ENCODE measurements at regions not wholly inside any gene's neighbourhood (a gene's known extent, or its start where the extent isn't known, plus 50 kb on each side); places are given as distances from the start of the nearest gene placed in this dataset.

- POLR2A ChIA-PET = no interaction called here
Measured at GRCh38 chr5:167971706-167972105, 319.7 kb upstream of the WWC1 start.

GRCh38 chr5:167973126-167973525, 318.3 kb upstream of the WWC1 start:
- H3K27ac Mint-ChIP-seq = no peak overlapping the region
- no peaks in the 10 kb centered on the region for H3K9me3 Mint-ChIP-seq
- ATAC-seq (ENCODE audit: low read depth) = no peak
- POLR2A ChIA-PET = no interaction called here
- DNase-seq = no peak
- no peaks in the 10 kb centered on the region for H3K4me1 Mint-ChIP-seq
- no peak overlapping the region for H3K4me3 Mint-ChIP-seq
- no peaks in the 10 kb centered on the region for H3K27me3 Mint-ChIP-seq
- H3K36me3 Mint-ChIP-seq = no peaks in the 10 kb centered on the region

More at GRCh38 chr5:167971706-167972105, 319.7 kb upstream of the WWC1 start:
- Mint-ChIP-seq H3K36me3 (no peaks in the 10 kb centered on the region), H3K27me3 (peaks cover 2% of the 10 kb centered on the region), H3K4me1 (no peaks in the 10 kb centered on the region), H3K9me3 (no peaks in the 10 kb centered on the region), H3K4me3 (no peak overlapping the region), H3K27ac (no peak overlapping the region)
- ATAC-seq (ENCODE audit: low read depth) (no peak), DNase-seq (no peak)

- Mint-ChIP-seq H3K9me3 (no peaks in the 10 kb centered on the region), H3K4me3 (no peak overlapping the region), H3K4me1 (no peaks in the 10 kb centered on the region), H3K36me3 (no peaks in the 10 kb centered on the region), H3K27me3 (no peaks in the 10 kb centered on the region), H3K27ac (no peak overlapping the region)
- DNase-seq (no peak), ATAC-seq (ENCODE audit: low read depth) (no peak)
- POLR2A ChIA-PET = no interaction called here
Measured at GRCh38 chr5:167984951-167985350, 306.5 kb upstream of the WWC1 start.

GRCh38 chr5:167985373-167985772, 306.1 kb upstream of the WWC1 start:
- H3K36me3 Mint-ChIP-seq = no peaks in the 10 kb centered on the region

GRCh38 chr5:167987490-167988280, 303.8 kb upstream of the WWC1 start:
- ATAC-seq (ENCODE audit: low read depth) (no peak), DNase-seq (no peak)
- Mint-ChIP-seq H3K4me1 (no peaks in the 10 kb centered on the region), H3K27me3 (no peaks in the 10 kb centered on the region), H3K4me3 (no peak overlapping the region), H3K9me3 (no peaks in the 10 kb centered on the region), H3K36me3 (no peaks in the 10 kb centered on the region), H3K27ac (no peak overlapping the region)
- POLR2A ChIA-PET = no interaction called here

More at GRCh38 chr5:167985373-167985772, 306.1 kb upstream of the WWC1 start:
- Mint-ChIP-seq H3K4me1 (no peaks in the 10 kb centered on the region), H3K9me3 (no peaks in the 10 kb centered on the region), H3K4me3 (no peak overlapping the region), H3K27me3 (no peaks in the 10 kb centered on the region), H3K27ac (no peak overlapping the region)
- POLR2A ChIA-PET = no interaction called here
- DNase-seq = no peak
- no peak for ATAC-seq (ENCODE audit: low read depth)

- ATAC-seq (ENCODE audit: low read depth) (no peak), DNase-seq (no peak)
- Mint-ChIP-seq H3K36me3 (no peaks in the 10 kb centered on the region), H3K4me3 (no peak overlapping the region), H3K27me3 (no peaks in the 10 kb centered on the region), H3K9me3 (no peaks in the 10 kb centered on the region), H3K27ac (no peak overlapping the region), H3K4me1 (no peaks in the 10 kb centered on the region)
- POLR2A ChIA-PET = no interaction called here
Measured at GRCh38 chr5:167992868-167993267, 298.6 kb upstream of the WWC1 start.

- no peak for DNase-seq
- no peak overlapping the region for H3K4me3 Mint-ChIP-seq
- no peak overlapping the region for H3K27ac Mint-ChIP-seq
- no peak for ATAC-seq (ENCODE audit: low read depth)
- no peaks in the 10 kb centered on the region for H3K36me3 Mint-ChIP-seq
- POLR2A ChIA-PET = no interaction called here
- H3K4me1 Mint-ChIP-seq = no peaks in the 10 kb centered on the region
- H3K9me3 Mint-ChIP-seq = no peaks in the 10 kb centered on the region
- H3K27me3 Mint-ChIP-seq = no peaks in the 10 kb centered on the region
Measured at GRCh38 chr5:167993771-167994170, 297.7 kb upstream of the WWC1 start.

GRCh38 chr5:167995844-167996425, 295.5 kb upstream of the WWC1 start:
- no peak for ATAC-seq (ENCODE audit: low read depth)
- POLR2A ChIA-PET = no interaction called here
- H3K36me3 Mint-ChIP-seq = no peaks in the 10 kb centered on the region

GRCh38 chr5:167998148-167998767, 293.2 kb upstream of the WWC1 start:
- ATAC-seq (ENCODE audit: low read depth) = no peak
- no peak overlapping the region for H3K4me3 Mint-ChIP-seq
- H3K27ac Mint-ChIP-seq = no peak overlapping the region
- no peaks in the 10 kb centered on the region for H3K36me3 Mint-ChIP-seq
- H3K9me3 Mint-ChIP-seq = no peaks in the 10 kb centered on the region
- POLR2A ChIA-PET = no interaction called here
- H3K4me1 Mint-ChIP-seq = no peaks in the 10 kb centered on the region
- DNase-seq = no peak
- no peaks in the 10 kb centered on the region for H3K27me3 Mint-ChIP-seq

More at GRCh38 chr5:167995844-167996425, 295.5 kb upstream of the WWC1 start:
- no peak for DNase-seq
- no peaks in the 10 kb centered on the region for H3K4me1 Mint-ChIP-seq
- H3K4me3 Mint-ChIP-seq = no peak overlapping the region
- no peaks in the 10 kb centered on the region for H3K9me3 Mint-ChIP-seq
- no peaks in the 10 kb centered on the region for H3K27me3 Mint-ChIP-seq
- no peak overlapping the region for H3K27ac Mint-ChIP-seq

GRCh38 chr5:167999182-167999581, 292.3 kb upstream of the WWC1 start:
- Mint-ChIP-seq H3K4me3 (no peak overlapping the region), H3K4me1 (no peaks in the 10 kb centered on the region), H3K36me3 (no peaks in the 10 kb centered on the region), H3K9me3 (no peaks in the 10 kb centered on the region), H3K27me3 (no peaks in the 10 kb centered on the region), H3K27ac (no peak overlapping the region)
- POLR2A ChIA-PET = no interaction called here
- no peak for ATAC-seq (ENCODE audit: low read depth)
- no peak for DNase-seq

GRCh38 chr5:168001318-168001717, 290.1 kb upstream of the WWC1 start:
- H3K27me3 Mint-ChIP-seq = no peaks in the 10 kb centered on the region
- H3K36me3 Mint-ChIP-seq = no peaks in the 10 kb centered on the region
- H3K4me1 Mint-ChIP-seq = no peaks in the 10 kb centered on the region
- H3K27ac Mint-ChIP-seq = no peak overlapping the region
- ATAC-seq (ENCODE audit: low read depth) (no peak), DNase-seq (no peak)
- H3K4me3 Mint-ChIP-seq = no peak overlapping the region
- no peaks in the 10 kb centered on the region for H3K9me3 Mint-ChIP-seq
- POLR2A ChIA-PET = no interaction called here

- Mint-ChIP-seq H3K4me3 (no peak overlapping the region), H3K27ac (no peak overlapping the region), H3K9me3 (no peaks in the 10 kb centered on the region), H3K36me3 (no peaks in the 10 kb centered on the region), H3K27me3 (no peaks in the 10 kb centered on the region), H3K4me1 (no peaks in the 10 kb centered on the region)
- POLR2A ChIA-PET = no interaction called here
- no peak for ATAC-seq (ENCODE audit: low read depth)
- no peak for DNase-seq
Measured at GRCh38 chr5:168002116-168002515, 289.3 kb upstream of the WWC1 start.

GRCh38 chr5:168005093-168005492, 286.4 kb upstream of the WWC1 start:
- Mint-ChIP-seq H3K4me3 (no peak overlapping the region), H3K4me1 (no peaks in the 10 kb centered on the region), H3K36me3 (no peaks in the 10 kb centered on the region), H3K27me3 (no peaks in the 10 kb centered on the region), H3K9me3 (no peaks in the 10 kb centered on the region), H3K27ac (no peak overlapping the region)
- POLR2A ChIA-PET = no interaction called here
- no peak for DNase-seq
- no peak for ATAC-seq (ENCODE audit: low read depth)

GRCh38 chr5:168005936-168006335, 285.5 kb upstream of the WWC1 start:
- Mint-ChIP-seq H3K9me3 (no peaks in the 10 kb centered on the region), H3K27ac (no peak overlapping the region), H3K4me3 (no peak overlapping the region), H3K36me3 (no peaks in the 10 kb centered on the region), H3K4me1 (no peaks in the 10 kb centered on the region), H3K27me3 (no peaks in the 10 kb centered on the region)
- POLR2A ChIA-PET = no interaction called here
- no peak for DNase-seq
- ATAC-seq (ENCODE audit: low read depth) = no peak

Measured in activated naive CD8-positive, alpha-beta T cell treated with anti-CD3 and anti-CD28 coated beads, Interleukin-2, amount 10 ng/mL, durations not matched to agents 7 days and 5 days (primary cell).